HepG2 (cell line): ENCODE measurements at regions not wholly inside any gene's neighbourhood (a gene's known extent, or its start where the extent isn't known, plus 50 kb on each side); places are given as distances from the start of the nearest gene placed in this dataset.

Source experiments
- ATAC-seq: fragments of 200-7000 bp; cut with Tn5 transposase; 3 replicates; pipeline ENCODE4 v1.9.1; 2020; ENCODE audit warnings: mild to moderate bottlenecking, moderate library complexity
- BruUV-seq: library from RNA; stranded (reverse); fragments of 400-500 nt; replicated peaks from 2 replicates; lab custom pipeline; 2021; lab: Mats Ljungman, UMichigan
- CTCF ChIA-PET: fragments of 300-600 bp; formaldehyde crosslinking; extraction: SDS; loops from one replicate; lab custom pipeline; 2021; ENCODE audit warnings: low total read pairs, inconsistent platforms, low intra/inter-chr PET ratio; lab: Yijun Ruan, JAX
- POLR2A ChIA-PET: fragments of 350-600 bp; sonication (Branson Sonifier 250); formaldehyde crosslinking; loops from one replicate; lab custom pipeline; 2020; ENCODE audit warnings: antibody characterized with exemption, inconsistent platforms; lab: Yijun Ruan, JAX
- DNase-seq: peaks from one replicate; pipeline ENCODE4 v3.0.0-alpha.2; 2015; ENCODE audit warnings: low spot score
- FAIRE-seq: peaks from 3 replicates; lab custom pipeline; 2011; peaks lifted over from hg19 to GRCh38; lab: Jason Lieb, UNC
- H2AFZ ChIP-seq: one replicate; pipeline ENCODE4 v1.6.1; 2011; ENCODE audit warnings: low read length, inconsistent platforms
- H3K27ac ChIP-seq: fragments of 300-600 bp; 3 replicates; pipeline ENCODE4 v1.8.0; 2011; ENCODE audit warnings: mixed run types, mild to moderate bottlenecking, mixed read lengths, low read length, inconsistent platforms; ENCODE audit not compliant: insufficient read depth; ENCODE audit errors: extremely low read length
- H3K27me3 ChIP-seq, 2 experiments: fragments of 200-600 bp in 1 of 2; 2 replicates in 1 of 2; 3 replicates in 1 of 2; pipeline versions ENCODE4 v1.6.0 to v1.8.0; 2011; ENCODE audit warnings: low read length in 2 of 2, mild to moderate bottlenecking in 2 of 2, moderate library complexity in 2 of 2, inconsistent platforms in 1 of 2; ENCODE audit not compliant: insufficient read depth in 2 of 2, control insufficient read depth in 1 of 2
- H3K36me3 ChIP-seq, 2 experiments: fragments of 200-600 bp in 1 of 2; replicated peaks in 1 of 2; 2 replicates in 1 of 2; 3 replicates in 1 of 2; pipeline versions ENCODE4 v1.5.1 to v1.8.0; 2011; ENCODE audit warnings: low read length in 2 of 2, inconsistent platforms in 1 of 2; ENCODE audit not compliant: insufficient read depth in 2 of 2, control insufficient read depth in 1 of 2
- H3K4me1 ChIP-seq: 2 replicates; pipeline ENCODE4 v1.5.1; 2012; ENCODE audit warnings: low read length, inconsistent platforms; ENCODE audit not compliant: insufficient read depth
- H3K4me2 ChIP-seq: 2 replicates; pipeline ENCODE4 v1.6.0; 2011; ENCODE audit warnings: low read depth, low read length, inconsistent platforms
- H3K4me3 ChIP-seq, 3 experiments: fragments of 200-600 bp in 1 of 3; sonication (generic), shearing (Covaris generic) in 1 of 3; replicated peaks in 1 of 3; 2 replicates each; pipeline ENCODE4 v1.5.1; 2011 to 2016; ENCODE audit warnings: low read length in 3 of 3, inconsistent platforms in 2 of 3, low read depth in 2 of 3, mild to moderate bottlenecking in 2 of 3, control low read depth in 1 of 3, mixed read lengths in 1 of 3; ENCODE audit not compliant: insufficient read depth in 1 of 3
- H3K79me2 ChIP-seq: one replicate; pipeline ENCODE4 v1.6.1; 2011; ENCODE audit warnings: low read length, inconsistent platforms; ENCODE audit not compliant: insufficient read depth
- H3K9ac ChIP-seq: 2 replicates; pipeline ENCODE4 v1.6.0; 2011; ENCODE audit warnings: mild to moderate bottlenecking, low read depth, low read length, inconsistent platforms; ENCODE audit not compliant: insufficient read depth
- H3K9me3 ChIP-seq: 2 replicates; pipeline ENCODE4 v1.5.1; 2012; ENCODE audit warnings: mild to moderate bottlenecking, low read length
- H4K20me1 ChIP-seq: 2 replicates; pipeline ENCODE4 v1.6.0; 2011; ENCODE audit warnings: inconsistent platforms, mild to moderate bottlenecking, low read length, moderate library complexity; ENCODE audit not compliant: insufficient read depth
- AGO2 ChIP-seq: fragments of 200-400 bp; formaldehyde crosslinking; optimal IDR thresholded peaks from 2 replicates; pipeline ENCODE3; 2017; ENCODE audit warnings: mild to moderate bottlenecking, low read depth, low read length, moderate library complexity
- CEBPG ChIP-seq: IDR thresholded peaks from 2 replicates; pipeline ENCODE4 v1.6.1; 2016
- GZF1 ChIP-seq: sonication (generic); formaldehyde crosslinking; IDR thresholded peaks from 2 replicates; pipeline ENCODE4 v1.5.1; 2020; ENCODE audit warnings: mild to moderate bottlenecking, missing genetic modification reagents
- HOXA3 ChIP-seq: sonication (generic); formaldehyde crosslinking; IDR thresholded peaks from 2 replicates; pipeline ENCODE4 v1.5.0; 2020; ENCODE audit warnings: missing genetic modification reagents
- IKZF4 ChIP-seq: sonication (generic); formaldehyde crosslinking; IDR thresholded peaks from 2 replicates; pipeline ENCODE4 v1.5.1; 2020; ENCODE audit warnings: borderline replicate concordance, mild to moderate bottlenecking, low read depth, missing genetic modification reagents; ENCODE audit errors: not compliant biosample characterization
- MAX ChIP-seq: IDR thresholded peaks from 2 replicates; pipeline ENCODE4 v1.6.1; 2012; ENCODE audit warnings: inconsistent platforms
- NFE2 ChIP-seq: sonication (generic); formaldehyde crosslinking; IDR thresholded peaks from 2 replicates; pipeline ENCODE4 v1.4.0; 2020; ENCODE audit warnings: missing genetic modification reagents
- NFKB2 ChIP-seq: sonication (generic); formaldehyde crosslinking; IDR thresholded peaks from 2 replicates; pipeline ENCODE4 v1.4.0; 2020; ENCODE audit warnings: missing genetic modification reagents, borderline replicate concordance
- PHF20 ChIP-seq: sonication (generic); formaldehyde crosslinking; IDR thresholded peaks from 2 replicates; pipeline ENCODE4 v1.5.0; 2020; ENCODE audit warnings: mild to moderate bottlenecking, missing genetic modification reagents
- RORA ChIP-seq: sonication (generic); formaldehyde crosslinking; IDR thresholded peaks from 2 replicates; pipeline ENCODE4 v1.5.0; 2020; ENCODE audit warnings: mild to moderate bottlenecking, missing genetic modification reagents, moderate library complexity
- TOE1 ChIP-seq: sonication (generic); formaldehyde crosslinking; IDR thresholded peaks from 2 replicates; pipeline ENCODE4 v1.4.0; 2020; ENCODE audit warnings: mild to moderate bottlenecking, missing genetic modification reagents
- ZBTB20 ChIP-seq: sonication (generic); formaldehyde crosslinking; IDR thresholded peaks from 2 replicates; pipeline ENCODE4 v1.8.1; 2023; ENCODE audit warnings: missing genetic modification reagents, low read depth, mild to moderate bottlenecking, borderline replicate concordance
- ZFP36L2 ChIP-seq: sonication (generic); formaldehyde crosslinking; IDR thresholded peaks from 2 replicates; pipeline ENCODE4 v1.4.0; 2020; ENCODE audit warnings: missing genetic modification reagents
- ZNF274 ChIP-seq: sonication (generic); formaldehyde crosslinking; IDR thresholded peaks from 2 replicates; pipeline ENCODE4 v1.5.1; 2020; ENCODE audit warnings: mild to moderate bottlenecking, missing genetic modification reagents
- ZNF546 ChIP-seq: sonication (generic); formaldehyde crosslinking; conservative IDR thresholded peaks from 2 replicates; pipeline ENCODE4 v1.8.1; 2023; ENCODE audit warnings: mild to moderate bottlenecking, missing genetic modification reagents
- ZNF687 ChIP-seq: sonication (generic); formaldehyde crosslinking; IDR thresholded peaks from 2 replicates; pipeline ENCODE4 v1.5.1; 2020; ENCODE audit warnings: mild to moderate bottlenecking, missing genetic modification reagents, moderate library complexity
- ZNF773 ChIP-seq: sonication (generic); formaldehyde crosslinking; IDR thresholded peaks from 2 replicates; pipeline ENCODE4 v1.4.0; 2020; ENCODE audit warnings: missing genetic modification reagents, borderline replicate concordance
- WGBS: methylation state at CpG from one replicate; pipeline ENCODE4 v1.1.6; 2017; ENCODE audit warnings: low lambda C conversion rate; 5-methylcytosine and 5-hydroxymethylcytosine counted together
- in situ Hi-C: cut with HindIII; loops from 2 replicates; pipeline ENCODE4 v1.10.0; 2017; ENCODE audit warnings: low pct_unique_long_range_greater_than_20kb; ENCODE audit not compliant: extremely low pct_ligation_motif_present
- intact Hi-C: fragments of 100-400 bp; cut with micrococcal nuclease; formaldehyde crosslinking; loops from one replicate; pipeline ENCODE4 v1.10.0; 2022; ENCODE audit not compliant: unreplicated experiment

GRCh38 chr10:9291081-9291480, 1236.6 kb downstream of the GATA3 start:
- no TSS peak for BruUV-seq
- Histone ChIP-seq H3K9me3 (no peaks in the 10 kb centered on the region), H3K36me3 (no peaks in the 10 kb centered on the region), H3K4me1 (no peaks in the 10 kb centered on the region), H3K9ac (no peak overlapping the region), H4K20me1 (no peaks in the 10 kb centered on the region), H3K4me2 (no peak overlapping the region), H2AFZ (no peak overlapping the region), H3K27me3 (peaks cover 0 to 3% of the 10 kb centered on the region in 2 experiments; a peak in 1 of 5 replicates), H3K27ac (no peak overlapping the region), H3K4me3 (no peak overlapping the region), H3K79me2 (no peaks in the 10 kb centered on the region)
- WGBS = 0% methylated on average over 1 of the region's 1 CpG
- POLR2A ChIA-PET = no interaction called here
- intact Hi-C loops (no loop called here), in situ Hi-C loops (no loop called here)
- CTCF ChIA-PET = no interaction called here
- TF ChIP-seq AGO2 = no peak
- ATAC-seq = no peak
- no peak for DNase-seq
- FAIRE-seq = no peak

- no peak overlapping the region for H3K9ac ChIP-seq
- POLR2A ChIA-PET = no interaction called here
- no peak for ATAC-seq
- intact Hi-C loops (no loop called here), in situ Hi-C loops (no loop called here)
- H3K36me3 ChIP-seq = no peaks in the 10 kb centered on the region
- DNase-seq = no peak
- no peaks in the 10 kb centered on the region for H3K27me3 ChIP-seq
- no peak for FAIRE-seq
- no peaks in the 10 kb centered on the region for H3K79me2 ChIP-seq
- H3K4me3 ChIP-seq = no peak overlapping the region
- no peak overlapping the region for H3K4me2 ChIP-seq
- 33% methylated on average over 4 of the region's 4 CpGs for WGBS
- no peaks in the 10 kb centered on the region for H3K4me1 ChIP-seq
- CTCF ChIA-PET = no interaction called here
- H3K27ac ChIP-seq = no peak overlapping the region
- H4K20me1 ChIP-seq = no peaks in the 10 kb centered on the region
- H2AFZ ChIP-seq = no peak overlapping the region
- BruUV-seq = no TSS peak
- H3K9me3 ChIP-seq = no peaks in the 10 kb centered on the region
- TF ChIP-seq NFKB2 (CRISPR knock-in tag) (no peak), IKZF4 (CRISPR knock-in tag) (no peak), RORA (CRISPR knock-in tag) (no peak), ZNF687 (CRISPR knock-in tag) (no peak), ZNF274 (CRISPR knock-in tag) (no peak), ZNF773 (CRISPR knock-in tag) (no peak), ZNF546 (CRISPR knock-in tag) (no peak), NFE2 (no peak), ZBTB20 (CRISPR knock-in tag) (no peak), ZFP36L2 (CRISPR knock-in tag) (no peak), MAX (no peak), CEBPG (CRISPR knock-in tag) (no peak), HOXA3 (CRISPR knock-in tag) (no peak), PHF20 (CRISPR knock-in tag) (no peak), TOE1 (CRISPR knock-in tag) (no peak), GZF1 (CRISPR knock-in tag) (no peak)
These were observed 1239.7 kb downstream of the GATA3 start for GRCh38 chr10:9294132-9294663.
